RWPE1 (cell line): ENCODE measurements at regions not wholly inside any gene's neighbourhood (a gene's known extent, or its start where the extent isn't known, plus 50 kb on each side); places are given as distances from the start of the nearest gene placed in this dataset.

Experiments
- CTCF ChIA-PET: fragments of 350-600 bp; sonication (Branson Sonifier 250); formaldehyde crosslinking; extraction: SDS; loops from one replicate; lab custom pipeline; 2021; lab: Yijun Ruan, JAX
- POLR2A ChIA-PET: fragments of 400-600 bp; formaldehyde crosslinking; extraction: SDS; loops from one replicate; lab custom pipeline; 2020; ENCODE audit warnings: antibody characterized with exemption; ENCODE audit not compliant: low non-redundant PET; lab: Yijun Ruan, JAX
- DNase-seq: peaks from one replicate; pipeline ENCODE4 v3.0.0; 2012; ENCODE audit warnings: low spot score
- H3K27ac ChIP-seq: fragments of 450-650 bp; 2 replicates; pipeline ENCODE4 v1.5.1; 2017
- TF ChIP-seq, protein P1 (sequence below): fragments of 450-650 bp; conservative IDR thresholded peaks from 2 replicates; pipeline ENCODE4 v1.5.1; 2017; ENCODE audit warnings: low read depth, mild to moderate bottlenecking

GRCh38 chr11:28447226-28447625 lies 339.0 kb downstream of the METTL15 start:
- H3K27ac ChIP-seq, result no peak overlapping the region
- TF ChIP-seq, protein P1, sequence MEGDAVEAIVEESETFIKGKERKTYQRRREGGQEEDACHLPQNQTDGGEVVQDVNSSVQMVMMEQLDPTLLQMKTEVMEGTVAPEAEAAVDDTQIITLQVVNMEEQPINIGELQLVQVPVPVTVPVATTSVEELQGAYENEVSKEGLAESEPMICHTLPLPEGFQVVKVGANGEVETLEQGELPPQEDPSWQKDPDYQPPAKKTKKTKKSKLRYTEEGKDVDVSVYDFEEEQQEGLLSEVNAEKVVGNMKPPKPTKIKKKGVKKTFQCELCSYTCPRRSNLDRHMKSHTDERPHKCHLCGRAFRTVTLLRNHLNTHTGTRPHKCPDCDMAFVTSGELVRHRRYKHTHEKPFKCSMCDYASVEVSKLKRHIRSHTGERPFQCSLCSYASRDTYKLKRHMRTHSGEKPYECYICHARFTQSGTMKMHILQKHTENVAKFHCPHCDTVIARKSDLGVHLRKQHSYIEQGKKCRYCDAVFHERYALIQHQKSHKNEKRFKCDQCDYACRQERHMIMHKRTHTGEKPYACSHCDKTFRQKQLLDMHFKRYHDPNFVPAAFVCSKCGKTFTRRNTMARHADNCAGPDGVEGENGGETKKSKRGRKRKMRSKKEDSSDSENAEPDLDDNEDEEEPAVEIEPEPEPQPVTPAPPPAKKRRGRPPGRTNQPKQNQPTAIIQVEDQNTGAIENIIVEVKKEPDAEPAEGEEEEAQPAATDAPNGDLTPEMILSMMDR, result no peak
- DNase-seq, result no peak
- ChIA-PET CTCF (no interaction called here), POLR2A (no interaction called here)

- H3K27ac ChIP-seq, result no peak overlapping the region
- ChIA-PET POLR2A (no interaction called here), CTCF (interaction anchor here (0.7 kb wide), 1 partner anchor 13 kb away, joined by 4 read pairs; no protein-coding TSS in a partner anchor)
- no peak for DNase-seq
- TF ChIP-seq, protein P1, result no peak
These were observed 333.9 kb downstream of the METTL15 start for GRCh38 chr11:28442131-28442530.

GRCh38 chr11:28439403-28439802 lies 331.2 kb downstream of the METTL15 start:
- H3K27ac ChIP-seq, result no peak overlapping the region
- TF ChIP-seq, protein P1, result no peak
- POLR2A ChIA-PET, result no interaction called here
- CTCF ChIA-PET, result no interaction called here
- DNase-seq, result no peak

DNA sequence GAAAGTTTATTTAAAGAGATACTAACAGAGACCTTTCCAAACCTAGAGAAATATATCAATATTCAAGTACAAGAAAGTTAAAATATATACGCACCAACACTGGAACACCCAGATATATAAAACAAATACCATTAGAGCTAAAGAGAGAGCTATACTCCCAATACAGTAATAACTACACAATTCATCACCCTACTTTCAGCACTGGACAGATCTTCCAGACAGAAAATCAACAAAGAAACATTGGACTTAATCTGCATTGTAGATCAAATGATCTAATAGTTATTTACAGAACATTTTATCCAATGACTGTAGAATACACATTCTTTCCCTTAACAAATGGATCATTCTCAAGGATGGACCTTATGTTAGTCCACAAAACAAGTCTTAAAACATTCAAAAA lies 311.9 kb downstream of the METTL15 start:
- H3K27ac ChIP-seq, result no peak overlapping the region
- CTCF ChIA-PET, result no interaction called here
- TF ChIP-seq, protein P1, result no peak
- no peak for DNase-seq
- POLR2A ChIA-PET, result no interaction called here

DNA sequence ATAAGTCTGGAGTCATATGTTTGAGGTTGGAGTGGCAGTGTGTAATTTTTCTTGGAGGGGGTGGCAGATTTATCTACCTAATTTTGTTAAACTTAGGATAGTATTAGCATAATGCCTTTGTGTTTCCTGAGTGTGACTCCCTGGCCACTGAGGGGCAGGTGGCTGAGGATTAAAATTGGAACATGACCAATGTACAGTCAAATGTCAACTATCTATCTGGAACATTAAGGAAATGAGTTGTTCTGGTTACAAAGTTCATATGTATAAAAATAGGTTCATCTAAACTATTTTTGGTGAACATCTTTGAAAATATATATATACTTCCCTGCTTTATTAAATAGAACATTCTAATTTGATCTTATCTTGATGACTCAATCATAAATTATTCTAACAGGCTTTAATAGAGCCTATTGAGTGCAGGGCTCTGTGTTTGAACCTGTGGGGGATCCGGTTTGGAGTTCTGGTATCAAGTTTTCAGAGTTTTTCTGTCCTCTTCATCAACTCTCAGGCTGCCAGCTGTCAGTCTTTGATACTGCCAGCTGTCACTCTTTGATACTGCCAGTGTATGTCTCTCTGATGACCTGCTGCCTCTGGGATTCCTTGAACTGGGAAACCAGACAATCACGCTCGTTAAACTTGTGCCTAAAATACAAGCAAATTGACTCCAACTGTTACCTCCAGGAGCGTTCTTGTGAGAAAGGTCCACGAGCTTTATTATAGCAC lies 309.6 kb downstream of the METTL15 start:
- ChIA-PET POLR2A (no interaction called here), CTCF (interaction anchor here (0.6 kb wide), 1 partner anchor 195 kb away, joined by 4 read pairs; no protein-coding TSS in a partner anchor)
- no peak for DNase-seq
- TF ChIP-seq, protein P1, result no peak
- no peak overlapping the region for H3K27ac ChIP-seq

DNA sequence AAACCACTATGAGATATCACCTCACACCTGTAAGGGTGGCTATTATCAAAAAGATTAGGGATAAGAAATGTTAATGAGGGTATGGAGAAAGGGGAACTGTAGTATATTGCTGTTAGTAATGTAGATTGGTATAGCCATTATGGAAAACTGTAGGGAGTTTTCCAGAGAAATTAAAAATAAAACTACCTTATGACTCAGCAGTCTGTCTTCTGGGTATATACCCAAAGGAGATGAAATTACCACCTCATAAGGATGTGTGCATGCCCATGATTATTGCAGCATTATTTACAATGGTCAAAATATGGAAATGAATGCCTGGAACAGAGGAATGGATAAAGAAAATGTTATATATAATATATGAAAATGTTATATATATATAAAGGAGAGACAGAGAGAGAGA lies 303.8 kb downstream of the METTL15 start:
- DNase-seq, result no peak
- no peak overlapping the region for H3K27ac ChIP-seq
- CTCF ChIA-PET, result interaction anchor here (0.5 kb wide), 1 partner anchor 572 kb away, joined by 3 read pairs; no protein-coding TSS in a partner anchor
- POLR2A ChIA-PET, result no interaction called here
- TF ChIP-seq, protein P1, result no peak
